ENCODE measurements at regions not wholly inside any gene's neighbourhood (a gene's known extent, or its start where the extent isn't known, plus 50 kb on each side); places are given as distances from the start of the nearest gene placed in this dataset.
A peak's percentile ranks its signal among the peaks of the same experiment; 100 is the strongest.

DNA sequence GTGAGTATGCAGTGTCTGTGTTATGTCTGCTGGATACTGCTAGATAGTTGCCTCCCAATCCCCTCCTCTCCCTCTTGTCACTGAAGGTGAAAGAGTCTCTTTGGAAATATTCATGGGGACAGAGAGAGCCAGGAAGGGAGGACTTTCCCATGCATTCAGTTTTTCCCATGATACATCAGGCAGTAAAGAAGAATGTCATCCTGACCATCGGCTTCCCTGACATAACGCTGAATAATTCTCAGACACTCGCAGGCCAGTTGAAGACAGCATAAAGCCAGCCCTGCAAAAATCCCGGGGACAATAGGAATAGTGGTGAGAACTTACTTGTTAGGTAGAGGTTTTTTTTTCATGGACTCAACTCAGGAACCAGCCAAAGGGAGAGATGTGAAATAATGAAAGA lies 58.1 kb downstream of the KLF4 start:
- no peak for DNase-seq (ENCODE audit: low read depth in 2 of 3, low spot score in 2 of 3)

DNA sequence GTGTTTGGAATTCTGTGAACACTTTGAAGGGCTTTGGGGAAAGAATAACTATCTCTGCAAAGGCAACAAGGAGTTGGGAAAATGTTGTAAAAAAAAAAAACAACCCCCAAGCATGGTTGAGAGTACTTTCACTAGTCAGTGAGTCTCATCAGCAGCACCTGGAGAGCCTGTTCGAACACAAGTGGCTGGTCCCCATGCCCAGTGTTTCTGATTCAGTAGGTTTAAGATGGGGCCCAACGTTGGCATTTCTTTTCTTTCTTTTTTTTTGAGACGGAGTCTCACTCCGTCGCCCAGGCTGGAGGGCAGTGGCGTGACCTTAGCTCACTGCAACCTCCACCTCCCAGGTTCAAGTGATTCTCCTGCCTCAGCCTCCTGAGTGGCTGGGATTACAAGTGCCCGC lies 59.5 kb downstream of the KLF4 start:
- no peak for DNase-seq (ENCODE audit: low read depth in 2 of 3, low spot score in 2 of 3)

DNA sequence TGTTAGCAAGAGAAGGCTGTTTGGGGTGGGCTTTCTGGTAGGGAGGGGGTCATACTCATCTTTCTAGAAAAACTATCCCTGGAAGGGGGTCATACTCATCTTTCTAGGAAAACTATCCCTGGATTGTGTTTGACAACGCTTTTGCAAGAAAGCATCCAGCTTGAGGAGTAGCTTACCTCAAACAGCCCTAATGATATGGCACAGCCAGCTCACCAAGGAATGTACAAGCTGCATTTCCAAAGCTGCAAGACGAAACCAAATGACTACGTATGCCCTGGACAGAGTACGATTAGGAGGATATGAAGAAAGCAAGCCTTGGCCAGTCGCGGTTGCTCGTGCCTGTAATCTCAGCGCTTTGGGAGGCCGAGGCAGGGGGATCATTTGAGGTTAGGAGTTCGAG lies 63.4 kb downstream of the KLF4 start:
- no peak for DNase-seq (ENCODE audit: low read depth in 2 of 3, low spot score in 2 of 3)

DNA sequence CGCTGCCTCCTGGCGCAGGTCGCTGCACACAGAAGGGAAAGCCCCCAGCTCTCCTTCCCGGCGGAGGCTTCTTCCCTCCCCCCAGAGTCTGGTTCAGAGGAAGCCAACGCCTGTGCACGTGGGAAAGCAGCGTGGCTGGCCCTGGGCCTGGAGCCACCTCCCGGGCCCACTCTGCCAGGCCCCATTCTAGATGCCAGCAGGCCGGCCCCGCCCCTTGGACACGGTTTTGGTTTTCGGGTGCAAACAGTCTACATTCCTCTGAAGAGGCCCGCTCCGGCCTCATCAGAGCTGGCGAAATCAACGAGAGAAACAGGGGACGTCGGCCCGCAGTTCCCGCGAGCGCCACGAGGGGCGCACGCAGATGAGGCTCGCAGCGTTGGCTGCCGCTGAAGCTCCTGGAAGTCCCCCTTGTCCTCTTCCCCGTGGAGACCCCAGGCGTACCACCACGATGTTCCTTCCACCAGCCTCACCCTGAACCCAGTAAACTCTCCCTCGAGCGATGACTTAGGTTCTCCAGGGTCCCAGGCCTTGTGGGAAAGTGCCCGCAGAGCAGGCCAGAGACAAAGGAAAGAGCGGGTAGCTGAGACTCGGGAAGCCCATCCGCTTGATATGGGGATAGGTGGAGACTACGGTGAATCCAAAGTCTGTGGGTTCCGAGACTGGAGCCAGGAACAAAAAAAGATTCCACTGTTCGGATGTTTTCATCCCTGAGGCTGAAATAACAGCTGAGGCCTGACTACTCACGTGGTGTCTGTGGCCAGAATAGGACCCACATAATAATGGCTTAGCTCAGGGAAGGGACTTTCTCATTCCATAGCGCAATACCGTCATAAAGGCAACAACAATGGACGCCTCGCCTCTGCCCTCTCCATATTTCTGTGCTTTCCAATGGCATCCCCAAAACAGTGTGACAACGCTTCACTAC lies 64.2 kb downstream of the KLF4 start:
- DNase-seq (ENCODE audit: low read depth in 2 of 3, low spot score in 2 of 3), result peak; percentile 32 to 58 (median 42)

DNA sequence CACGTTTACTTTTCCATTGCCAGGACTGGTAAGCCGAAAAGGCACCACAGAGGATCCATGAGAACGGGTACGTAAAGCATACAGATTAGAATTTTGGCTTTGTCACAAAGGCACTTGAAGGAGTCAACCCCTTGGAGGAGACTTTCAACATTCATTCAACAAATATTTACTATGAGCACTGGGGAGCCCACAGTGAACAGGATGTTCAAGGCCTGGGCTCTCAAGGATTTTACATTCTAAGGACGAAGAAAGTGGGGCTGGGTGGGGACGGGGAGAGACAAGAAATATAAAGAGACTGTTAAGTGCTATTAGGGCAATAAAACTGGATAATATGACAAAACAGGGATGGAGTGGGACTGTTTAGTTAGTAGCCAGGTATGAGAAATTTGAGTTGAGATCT lies 66.0 kb downstream of the KLF4 start:
- DNase-seq (ENCODE audit: low read depth in 2 of 3, low spot score in 2 of 3), result no peak

GRCh38 chr9:107422189-107423185 lies 67.1 kb downstream of the KLF4 start:
- DNase-seq (ENCODE audit: low read depth in 2 of 3, low spot score in 2 of 3), result peak in 1 of 3 experiments; percentile 6

DNA sequence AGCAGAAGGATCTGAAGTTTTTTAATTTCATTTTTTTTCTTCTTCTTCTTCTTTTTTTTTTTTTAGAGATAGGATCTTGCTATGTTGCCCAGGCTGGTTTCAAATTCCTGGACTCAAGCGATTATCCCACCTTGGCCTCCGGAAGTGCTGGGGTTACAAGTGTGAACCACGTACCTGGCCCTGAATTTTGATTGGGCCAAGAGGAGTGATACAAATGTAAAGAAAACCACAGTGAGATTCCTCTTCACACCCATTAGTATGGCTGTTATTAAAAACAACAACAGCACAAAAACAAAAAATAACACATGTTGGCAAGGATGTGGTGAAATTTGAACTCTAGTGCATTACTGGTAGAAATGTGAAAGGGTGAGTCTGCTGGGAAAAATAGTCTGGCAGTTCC lies 79.1 kb downstream of the KLF4 start:
- no peak for DNase-seq (ENCODE audit: low read depth in 2 of 3, low spot score in 2 of 3)

GRCh38 chr9:107409581-107410389 lies 79.8 kb downstream of the KLF4 start:
- DNase-seq (ENCODE audit: low read depth in 2 of 3, low spot score in 2 of 3), result no peak

- no peak for DNase-seq (ENCODE audit: low read depth in 2 of 3, low spot score in 2 of 3)
Measured at GRCh38 chr9:107407675-107408074, 81.9 kb downstream of the KLF4 start.

DNA sequence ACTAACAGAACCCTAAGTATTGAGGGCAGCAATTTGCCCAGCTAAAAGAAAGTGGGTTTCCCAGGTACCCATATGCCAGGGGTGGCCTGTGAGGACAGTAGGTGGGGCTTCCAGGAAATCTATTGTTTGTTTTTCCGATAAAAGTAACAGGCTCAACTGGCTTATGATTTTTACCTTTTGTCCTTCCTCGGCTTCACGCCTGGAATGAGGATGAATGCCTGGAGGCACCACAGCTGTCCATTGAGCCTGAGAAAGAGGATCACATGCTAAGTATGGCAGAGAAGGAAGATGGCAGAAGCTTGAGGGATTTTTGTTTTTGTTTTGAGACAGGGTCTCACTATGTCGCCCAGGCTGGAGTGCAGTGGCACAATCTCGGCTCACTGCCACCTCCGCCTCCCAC lies 84.1 kb downstream of the KLF4 start:
- no peak for DNase-seq (ENCODE audit: low read depth in 2 of 3, low spot score in 2 of 3)

DNA sequence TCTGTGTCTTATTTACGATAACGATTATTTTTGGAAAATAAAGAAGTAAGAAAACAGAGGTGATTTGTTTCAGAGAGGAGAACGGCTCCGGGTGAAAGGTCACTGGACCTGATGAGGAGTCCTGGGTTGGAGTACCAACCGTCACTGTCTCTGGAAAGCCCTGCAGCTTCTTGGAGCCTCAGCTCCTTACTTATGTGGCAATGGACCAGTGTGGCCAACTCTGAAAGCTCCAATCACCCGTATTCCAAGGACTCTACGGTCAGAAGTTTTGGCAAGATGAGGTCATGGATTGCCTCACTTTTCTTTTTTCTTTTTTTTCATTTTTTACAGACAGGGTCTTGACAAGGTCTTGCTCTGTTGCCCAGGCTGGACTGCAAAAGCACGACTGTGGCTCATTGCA lies 84.8 kb downstream of the KLF4 start:
- DNase-seq (ENCODE audit: low read depth in 2 of 3, low spot score in 2 of 3), result no peak

DNA sequence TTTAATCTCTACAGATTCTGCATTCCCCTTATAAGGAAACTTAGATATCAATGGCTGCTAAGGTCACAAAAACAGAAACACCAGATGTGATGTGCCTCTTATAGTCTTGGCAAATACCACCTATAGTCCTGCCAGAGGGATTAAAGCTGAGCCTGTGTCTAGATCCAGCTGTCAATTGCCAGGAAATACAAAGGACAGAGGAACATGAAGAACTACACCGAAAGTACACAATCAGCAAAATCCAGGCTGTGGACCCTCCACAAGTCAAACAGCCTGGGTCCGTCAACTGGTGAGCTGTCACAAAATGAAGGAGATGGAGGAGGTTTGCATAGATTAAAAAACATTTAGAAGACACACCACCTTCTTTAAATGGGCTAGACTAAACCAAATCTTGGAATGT lies 85.4 kb downstream of the KLF4 start:
- no peak for DNase-seq (ENCODE audit: low read depth in 2 of 3, low spot score in 2 of 3)

DNA sequence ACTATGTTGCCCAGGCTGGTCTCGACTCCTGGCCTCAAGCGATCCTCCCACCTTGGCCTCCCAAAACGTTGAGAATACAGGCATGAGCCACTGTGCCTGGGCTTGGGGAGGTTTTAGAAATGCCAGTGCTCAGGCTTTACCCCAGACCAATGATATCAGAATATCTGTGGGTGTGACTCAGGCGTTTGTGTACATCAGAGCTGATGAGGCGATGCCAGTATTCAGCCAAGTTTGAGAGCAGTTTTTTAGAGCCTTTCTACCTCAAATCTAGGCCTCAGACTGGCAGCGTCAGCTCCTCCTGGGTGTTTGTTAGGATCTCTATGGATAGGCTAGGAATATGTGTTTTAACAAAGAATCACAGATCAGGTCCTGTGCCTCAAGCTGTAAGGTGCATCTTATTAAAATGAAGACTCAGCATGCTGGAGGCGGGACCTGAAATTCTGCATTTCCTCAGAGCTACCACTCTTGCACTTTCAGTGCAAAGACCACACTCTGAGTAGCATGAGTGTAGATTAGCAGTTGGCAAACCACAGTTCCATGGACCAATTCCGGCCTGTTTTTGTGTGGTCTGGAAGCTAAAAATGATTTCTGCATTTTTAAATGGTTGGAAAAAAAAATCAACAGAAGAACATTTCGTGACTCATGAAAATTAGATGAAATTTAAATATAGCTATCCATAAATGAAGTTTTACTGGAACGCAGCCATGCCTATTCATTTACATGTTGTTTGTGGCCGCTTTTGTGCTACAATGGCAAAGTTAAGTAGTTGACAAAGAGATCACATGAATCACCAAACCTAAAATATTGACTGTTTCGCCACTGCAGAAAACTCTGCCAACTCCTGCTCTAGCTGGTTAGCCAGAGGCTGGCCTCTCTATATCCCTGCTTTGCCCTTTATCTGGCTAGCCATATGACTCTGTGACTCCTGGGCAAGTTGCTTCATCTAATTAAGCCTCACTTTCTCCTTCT lies 92.2 kb downstream of the KLF4 start:
- DNase-seq (ENCODE audit: low read depth in 2 of 3, low spot score in 2 of 3), result no peak

- DNase-seq (ENCODE audit: low read depth in 2 of 3, low spot score in 2 of 3), result no peak
Measured at GRCh38 chr9:107394264-107394663, 95.3 kb downstream of the KLF4 start.

DNA sequence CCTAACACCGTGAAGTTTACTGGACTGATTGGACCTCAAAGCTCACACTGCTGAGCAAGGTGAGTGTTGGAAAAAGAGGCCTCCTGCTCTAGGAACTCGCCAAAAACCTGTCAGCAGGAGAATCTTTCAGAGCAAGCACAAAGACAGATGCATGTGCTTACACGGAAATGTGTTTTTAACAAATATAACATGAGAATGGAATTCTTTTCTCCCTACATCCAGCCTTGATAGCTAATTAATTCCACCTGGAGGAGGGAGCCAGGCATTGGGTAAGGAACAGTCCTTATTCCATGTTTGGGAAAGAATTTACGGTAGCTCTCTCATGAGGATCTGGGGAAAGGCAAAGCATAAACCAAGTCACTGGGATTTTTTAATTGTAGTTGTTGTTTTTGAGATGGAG lies 98.8 kb downstream of the KLF4 start:
- DNase-seq (ENCODE audit: low read depth in 2 of 3, low spot score in 2 of 3), result no peak

GRCh38 chr9:107390279-107390678 lies 99.3 kb downstream of the KLF4 start:
- DNase-seq (ENCODE audit: low read depth in 2 of 3, low spot score in 2 of 3), result no peak

DNA sequence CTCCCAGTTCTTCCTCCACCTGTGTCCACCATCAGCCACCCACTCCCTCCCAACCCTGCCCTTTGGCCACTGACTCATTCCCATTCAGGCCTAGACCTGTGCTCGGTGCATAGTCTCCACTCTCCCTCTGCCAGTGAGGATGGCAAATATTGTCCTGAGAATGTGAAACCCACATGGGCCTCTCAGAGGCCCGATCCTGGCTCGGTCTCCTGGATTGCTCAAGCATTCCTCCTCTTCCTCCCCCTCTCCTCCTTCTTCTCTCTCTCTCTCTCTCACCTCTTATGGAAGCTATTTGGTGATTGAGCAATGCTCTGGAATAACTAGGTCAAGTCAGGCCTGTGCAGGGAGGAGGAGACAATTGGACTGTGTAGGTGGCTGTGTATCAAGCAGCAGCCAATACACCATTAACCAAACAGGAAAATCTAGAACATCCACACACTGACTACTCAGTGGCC lies 99.9 kb downstream of the KLF4 start:
- no peak for DNase-seq (ENCODE audit: low read depth in 2 of 3, low spot score in 2 of 3)

DNA sequence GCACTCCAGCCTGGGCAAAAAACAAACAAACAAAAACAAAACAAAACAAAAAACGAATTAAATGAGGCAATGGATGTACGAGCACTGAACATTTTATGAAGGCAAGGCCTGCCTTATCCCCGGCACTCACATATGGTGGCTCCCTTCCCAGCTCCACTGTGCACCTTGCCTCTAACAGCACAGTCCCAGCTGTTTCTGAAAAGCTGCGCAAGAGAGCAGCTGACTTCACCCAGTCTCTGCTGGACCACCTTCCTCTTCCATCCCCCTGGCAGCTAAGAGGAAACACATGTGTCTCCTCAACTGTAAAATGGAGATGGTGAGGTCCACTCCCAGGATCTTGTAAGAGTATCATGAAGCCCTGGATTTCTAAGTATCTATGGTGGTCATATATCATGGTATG lies 100.7 kb downstream of the KLF4 start:
- DNase-seq (ENCODE audit: low read depth in 2 of 3, low spot score in 2 of 3), result no peak

GRCh38 chr9:107387409-107387808 lies 102.2 kb downstream of the KLF4 start:
- no peak for DNase-seq (ENCODE audit: low read depth in 2 of 3, low spot score in 2 of 3)

GRCh38 chr9:107386396-107386795 lies 103.2 kb downstream of the KLF4 start:
- no peak for DNase-seq (ENCODE audit: low read depth in 2 of 3, low spot score in 2 of 3)

All from activated CD8-positive, alpha-beta memory T cell treated with anti-CD3 and anti-CD28 coated beads for 48 hours (primary cell).